ENCODE measurements at regions not wholly inside any gene's neighbourhood (a gene's known extent, or its start where the extent isn't known, plus 50 kb on each side); places are given as distances from the start of the nearest gene placed in this dataset.

DNA sequence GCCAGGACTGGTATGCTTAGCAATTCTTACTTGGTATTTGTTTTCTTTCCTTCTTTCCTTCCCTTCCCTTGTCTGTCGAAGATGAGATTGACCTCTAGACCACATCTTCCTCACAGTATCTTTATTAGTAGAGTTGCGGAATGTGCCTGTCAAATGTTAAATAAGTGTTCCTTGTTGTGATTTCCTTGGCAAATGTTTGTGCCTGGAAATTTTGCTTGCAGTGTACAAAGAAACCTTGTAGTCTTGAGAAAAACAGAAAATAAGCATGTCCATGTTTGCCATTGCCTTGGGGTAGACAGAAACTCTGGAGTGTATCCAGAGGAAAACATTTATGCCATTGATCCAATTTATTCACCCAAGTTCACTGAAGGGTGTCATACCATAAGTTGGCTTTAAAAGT lies 79.5 kb upstream of the ZNF385D start:
- no peak overlapping the region for H3K4me3 ChIP-seq
- intact Hi-C loops (cut with micrococcal nuclease) = no loop called here
- ATAC-seq (no peak), FAIRE-seq (no peak), DNase-seq (ENCODE audit: extremely low read depth in 1 of 4, low spot score in 3 of 4) (no peak)
- no peaks in the 10 kb centered on the region for H3K36me3 ChIP-seq (ENCODE audit: control insufficient read depth, insufficient read depth, low read length)
- H2AFZ ChIP-seq (ENCODE audit: low read depth, low read length) = no peak overlapping the region
- no peak overlapping the region for H3K4me2 ChIP-seq (ENCODE audit: insufficient read depth, low read length)
- no peaks in the 10 kb centered on the region for H3K4me1 ChIP-seq (replicated peaks in 1 of 2; ENCODE audit: control insufficient read depth in 2 of 2, insufficient read depth in 2 of 2, low read length in 2 of 2)
- BruUV-seq (replicated peaks) = no TSS peak
- no peaks in the 10 kb centered on the region for H3K27me3 ChIP-seq (ENCODE audit: control insufficient read depth in 2 of 2, insufficient read depth in 2 of 2, low read length in 2 of 2)
- no peaks in the 10 kb centered on the region; the same call in 1 of the 2 replicates for H3K9me3 ChIP-seq (replicated peaks; ENCODE audit: control insufficient read depth, insufficient read depth, low read depth, low read length)
- CTCF ChIA-PET (ENCODE audit: low intra/inter-chr PET ratio) = no interaction called here
- no peaks in the 10 kb centered on the region for H3K79me2 ChIP-seq (ENCODE audit: control insufficient read depth, insufficient read depth, low read length)
- TF ChIP-seq MIER1 (IDR thresholded peaks at IDR 0.05; ENCODE audit: low read depth) = no peak
- no peak for TF ChIP-seq SMAD1 (IDR thresholded peaks at IDR 0.05; ENCODE audit: low read depth, low read length, partially characterized antibody)
- H3K27ac ChIP-seq (ENCODE audit: extremely low read depth, low read depth, low read length) = no peak overlapping the region
- in situ Hi-C loops (cut with MboI) = no loop called here
- H3K9ac ChIP-seq (ENCODE audit: insufficient read depth in 1 of 2, low read depth in 2 of 2, low read length in 2 of 2) = no peak overlapping the region
- WGBS (ENCODE audit: insufficient coverage, low coverage, missing lambda C conversion rate) = 0% methylated on average over 2 of the region's 2 CpGs
- POLR2A ChIA-PET = no interaction called here
- H4K20me1 ChIP-seq (replicated peaks; ENCODE audit: control insufficient read depth, insufficient read depth, low read length) = no peaks in the 10 kb centered on the region
- no peaks in the 10 kb centered on the region for H3K9me1 ChIP-seq (ENCODE audit: control insufficient read depth, insufficient read depth, low read length)

DNA sequence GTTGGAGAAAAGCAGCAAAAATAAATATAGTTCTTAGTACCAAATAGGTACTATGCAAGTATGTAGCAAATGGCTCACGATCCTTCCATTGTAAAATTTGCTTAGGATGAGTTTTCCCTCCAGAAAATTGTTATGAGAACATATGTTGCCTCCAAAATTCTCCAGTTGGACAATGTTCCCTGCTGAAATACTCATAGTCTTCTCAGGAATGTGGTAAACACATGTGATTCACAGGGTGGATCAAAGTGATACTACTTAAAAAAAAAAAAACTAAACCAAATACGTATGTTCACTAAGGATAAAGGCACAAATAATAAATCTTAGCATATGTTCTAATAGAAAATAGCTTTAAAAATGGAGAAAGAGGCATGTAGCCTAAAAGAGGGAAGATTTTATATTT lies 84.3 kb upstream of the ZNF385D start:
- no peaks in the 10 kb centered on the region for H4K20me1 ChIP-seq (replicated peaks; ENCODE audit: control insufficient read depth, insufficient read depth, low read length)
- in situ Hi-C loops (cut with MboI) (no loop called here), intact Hi-C loops (cut with micrococcal nuclease) (no loop called here)
- DNase-seq (ENCODE audit: extremely low read depth in 1 of 4, low spot score in 3 of 4) = no peak
- no peak for FAIRE-seq
- H3K36me3 ChIP-seq (ENCODE audit: control insufficient read depth, insufficient read depth, low read length) = no peaks in the 10 kb centered on the region
- no peak overlapping the region for H3K9ac ChIP-seq (ENCODE audit: insufficient read depth in 1 of 2, low read depth in 2 of 2, low read length in 2 of 2)
- no peaks in the 10 kb centered on the region for H3K27me3 ChIP-seq (ENCODE audit: control insufficient read depth in 2 of 2, insufficient read depth in 2 of 2, low read length in 2 of 2)
- no peaks in the 10 kb centered on the region for H3K4me1 ChIP-seq (replicated peaks in 1 of 2; ENCODE audit: control insufficient read depth in 2 of 2, insufficient read depth in 2 of 2, low read length in 2 of 2)
- no peak overlapping the region for H3K4me2 ChIP-seq (ENCODE audit: insufficient read depth, low read length)
- ChIA-PET CTCF (ENCODE audit: low intra/inter-chr PET ratio) (no interaction called here), POLR2A (no interaction called here)
- H3K27ac ChIP-seq (ENCODE audit: extremely low read depth, low read depth, low read length) = no peak overlapping the region
- H3K79me2 ChIP-seq (ENCODE audit: control insufficient read depth, insufficient read depth, low read length) = no peaks in the 10 kb centered on the region
- no peaks in the 10 kb centered on the region for H3K9me1 ChIP-seq (ENCODE audit: control insufficient read depth, insufficient read depth, low read length)
- WGBS (ENCODE audit: insufficient coverage, low coverage, missing lambda C conversion rate) = 0% methylated on average over 2 of the region's 2 CpGs
- H2AFZ ChIP-seq (ENCODE audit: low read depth, low read length) = no peak overlapping the region
- no peak for ATAC-seq
- no TSS peak for BruUV-seq (replicated peaks)
- no peaks in the 10 kb centered on the region; the same call in 1 of the 2 replicates for H3K9me3 ChIP-seq (replicated peaks; ENCODE audit: control insufficient read depth, insufficient read depth, low read depth, low read length)
- no peak overlapping the region for H3K4me3 ChIP-seq
- no peak for TF ChIP-seq DPF2 (IDR thresholded peaks at IDR 0.05)
- TF ChIP-seq, protein P1, sequence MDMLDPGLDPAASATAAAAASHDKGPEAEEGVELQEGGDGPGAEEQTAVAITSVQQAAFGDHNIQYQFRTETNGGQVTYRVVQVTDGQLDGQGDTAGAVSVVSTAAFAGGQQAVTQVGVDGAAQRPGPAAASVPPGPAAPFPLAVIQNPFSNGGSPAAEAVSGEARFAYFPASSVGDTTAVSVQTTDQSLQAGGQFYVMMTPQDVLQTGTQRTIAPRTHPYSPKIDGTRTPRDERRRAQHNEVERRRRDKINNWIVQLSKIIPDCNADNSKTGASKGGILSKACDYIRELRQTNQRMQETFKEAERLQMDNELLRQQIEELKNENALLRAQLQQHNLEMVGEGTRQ (CRISPR knock-in tag; IDR thresholded peaks at IDR 0.05) = no peak
- TF ChIP-seq ZNF143 (CRISPR knock-in tag; IDR thresholded peaks at IDR 0.05) = no peak
- TF ChIP-seq, protein P2, sequence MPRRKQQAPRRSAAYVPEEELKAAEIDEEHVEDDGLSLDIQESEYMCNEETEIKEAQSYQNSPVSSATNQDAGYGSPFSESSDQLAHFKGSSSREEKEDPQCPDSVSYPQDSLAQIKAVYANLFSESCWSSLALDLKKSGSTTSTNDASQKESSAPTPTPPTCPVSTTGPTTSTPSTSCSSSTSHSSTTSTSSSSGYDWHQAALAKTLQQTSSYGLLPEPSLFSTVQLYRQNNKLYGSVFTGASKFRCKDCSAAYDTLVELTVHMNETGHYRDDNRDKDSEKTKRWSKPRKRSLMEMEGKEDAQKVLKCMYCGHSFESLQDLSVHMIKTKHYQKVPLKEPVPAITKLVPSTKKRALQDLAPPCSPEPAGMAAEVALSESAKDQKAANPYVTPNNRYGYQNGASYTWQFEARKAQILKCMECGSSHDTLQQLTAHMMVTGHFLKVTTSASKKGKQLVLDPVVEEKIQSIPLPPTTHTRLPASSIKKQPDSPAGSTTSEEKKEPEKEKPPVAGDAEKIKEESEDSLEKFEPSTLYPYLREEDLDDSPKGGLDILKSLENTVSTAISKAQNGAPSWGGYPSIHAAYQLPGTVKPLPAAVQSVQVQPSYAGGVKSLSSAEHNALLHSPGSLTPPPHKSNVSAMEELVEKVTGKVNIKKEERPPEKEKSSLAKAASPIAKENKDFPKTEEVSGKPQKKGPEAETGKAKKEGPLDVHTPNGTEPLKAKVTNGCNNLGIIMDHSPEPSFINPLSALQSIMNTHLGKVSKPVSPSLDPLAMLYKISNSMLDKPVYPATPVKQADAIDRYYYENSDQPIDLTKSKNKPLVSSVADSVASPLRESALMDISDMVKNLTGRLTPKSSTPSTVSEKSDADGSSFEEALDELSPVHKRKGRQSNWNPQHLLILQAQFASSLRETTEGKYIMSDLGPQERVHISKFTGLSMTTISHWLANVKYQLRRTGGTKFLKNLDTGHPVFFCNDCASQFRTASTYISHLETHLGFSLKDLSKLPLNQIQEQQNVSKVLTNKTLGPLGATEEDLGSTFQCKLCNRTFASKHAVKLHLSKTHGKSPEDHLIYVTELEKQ (CRISPR knock-in tag; IDR thresholded peaks at IDR 0.05) = no peak
- no peak for TF ChIP-seq ARNT (IDR thresholded peaks at IDR 0.05)
- TF ChIP-seq TEAD4 (IDR thresholded peaks at IDR 0.05; ENCODE audit: low read length) = no peak
- no peak for TF ChIP-seq TEAD4 (CRISPR knock-in tag; IDR thresholded peaks at IDR 0.05; ENCODE audit: borderline replicate concordance)
- TF ChIP-seq GABPA (tag; conservative IDR thresholded peaks at IDR 0.05; ENCODE audit: low read depth) = no peak
- no peak for TF ChIP-seq NFE2L1 (tag; IDR thresholded peaks at IDR 0.05; ENCODE audit: borderline replicate concordance, low read depth)
- TF ChIP-seq ATF7 (IDR thresholded peaks at IDR 0.05) = no peak
- TF ChIP-seq PHB (CRISPR knock-in tag; IDR thresholded peaks at IDR 0.05) = no peak
- TF ChIP-seq GATAD2A (IDR thresholded peaks at IDR 0.05) = no peak
- TF ChIP-seq PRPF4 (IDR thresholded peaks at IDR 0.05; ENCODE audit: insufficient read depth, low read depth, low read length, poor library complexity, severe bottlenecking) = no peak
